ENCODE measurements at regions not wholly inside any gene's neighbourhood (a gene's known extent, or its start where the extent isn't known, plus 50 kb on each side); places are given as distances from the start of the nearest gene placed in this dataset.

GRCh38 chr11:97948793-97949192, 1072.0 kb upstream of the CNTN5 start:
- Histone ChIP-seq H3K36me3 (no peaks in the 10 kb centered on the region), H3K27ac (no peak overlapping the region), H3K4me3 (no peak overlapping the region), H3K9me3 (peaks cover 0 to 42% (median 29%) of the 10 kb centered on the region in 8 donors), H3K27me3 (replicated peaks in 1 of 7) (no peaks in the 10 kb centered on the region), H3K4me1 (no peaks in the 10 kb centered on the region)
- DNase-seq: no peak
- 0 to 100% (median 60%) methylated on average over 1 of the region's 1 CpG for WGBS, 5 donors
- intact Hi-C loops (cut with DNase I; ENCODE audit: low total_unique reads): no loop called here
- no peak for TF ChIP-seq POLR2A (IDR thresholded peaks at IDR 0.05)
- no peak for TF ChIP-seq POLR2AphosphoS5 (IDR thresholded peaks at IDR 0.05)
- TF ChIP-seq CTCF (IDR thresholded peaks at IDR 0.05 in 8 of 11, conservative IDR thresholded peaks at IDR 0.05 in 3 of 11): no peak

DNA sequence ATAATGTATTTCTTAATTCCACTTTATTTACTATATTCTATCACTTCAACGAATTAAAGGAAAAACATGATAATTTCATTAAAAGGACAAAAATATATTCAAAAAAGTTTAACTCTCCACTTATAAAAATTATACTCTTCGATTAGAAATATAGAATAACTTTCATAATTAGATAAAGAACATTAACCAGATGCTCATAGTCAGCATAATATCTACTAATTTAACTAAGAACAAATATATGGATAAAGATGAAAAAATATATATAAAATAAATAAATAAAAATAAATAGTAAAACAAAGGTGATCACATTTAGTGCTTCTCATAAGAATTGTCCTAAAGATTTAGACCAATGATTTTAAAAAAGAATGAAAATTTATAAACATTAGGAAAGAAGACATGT, 1065.2 kb upstream of the CNTN5 start:
- TF ChIP-seq POLR2A (IDR thresholded peaks at IDR 0.05) (no peak), CTCF (IDR thresholded peaks at IDR 0.05 in 8 of 11, conservative IDR thresholded peaks at IDR 0.05 in 3 of 11) (no peak), POLR2AphosphoS5 (IDR thresholded peaks at IDR 0.05) (no peak)
- Histone ChIP-seq H3K4me1 (no peaks in the 10 kb centered on the region), H3K4me3 (no peak overlapping the region), H3K36me3 (no peaks in the 10 kb centered on the region), H3K27ac (no peak overlapping the region), H3K9me3 (peaks cover 0 to 14% (median 8%) of the 10 kb centered on the region in 8 donors), H3K27me3 (replicated peaks in 1 of 7) (no peaks in the 10 kb centered on the region)
- WGBS, 5 donors: 64 to 72% (median 68%) methylated on average over 2 of the region's 2 CpGs
- intact Hi-C loops (cut with DNase I; ENCODE audit: low total_unique reads): no loop called here
- DNase-seq: no peak

GRCh38 chr11:97956904-97957303, 1063.8 kb upstream of the CNTN5 start:
- 30 to 90% (median 70%) methylated on average over 2 of the region's 2 CpGs for WGBS, 5 donors
- no peak for DNase-seq
- TF ChIP-seq POLR2A (IDR thresholded peaks at IDR 0.05) (no peak), POLR2AphosphoS5 (IDR thresholded peaks at IDR 0.05) (no peak), CTCF (IDR thresholded peaks at IDR 0.05 in 8 of 11, conservative IDR thresholded peaks at IDR 0.05 in 3 of 11) (no peak)
- H3K4me3 ChIP-seq: no peak overlapping the region
- no peak overlapping the region for H3K27ac ChIP-seq
- H3K27me3 ChIP-seq (replicated peaks in 1 of 7): no peaks in the 10 kb centered on the region
- intact Hi-C loops (cut with DNase I; ENCODE audit: low total_unique reads): no loop called here
- no peaks in the 10 kb centered on the region for H3K36me3 ChIP-seq
- H3K4me1 ChIP-seq: no peaks in the 10 kb centered on the region
- H3K9me3 ChIP-seq: peaks cover 0 to 5% (median 0%) of the 10 kb centered on the region in 8 donors

GRCh38 chr11:97961431-97961830, 1059.3 kb upstream of the CNTN5 start:
- Histone ChIP-seq H3K27me3 (replicated peaks in 1 of 7) (no peaks in the 10 kb centered on the region), H3K4me3 (no peak overlapping the region), H3K9me3 (peaks cover 0 to 13% (median 1%) of the 10 kb centered on the region in 8 donors), H3K27ac (no peak overlapping the region), H3K4me1 (no peaks in the 10 kb centered on the region), H3K36me3 (no peaks in the 10 kb centered on the region)
- no peak for DNase-seq
- TF ChIP-seq POLR2AphosphoS5 (IDR thresholded peaks at IDR 0.05) (no peak), CTCF (IDR thresholded peaks at IDR 0.05 in 8 of 11, conservative IDR thresholded peaks at IDR 0.05 in 3 of 11) (no peak), POLR2A (IDR thresholded peaks at IDR 0.05) (no peak)
- WGBS, 5 donors: 86 to 91% (median 88%) methylated on average over 4 of the region's 4 CpGs
- intact Hi-C loops (cut with DNase I; ENCODE audit: low total_unique reads): no loop called here
